Putamen (tissue), 1 donor: ENCODE measurements at regions not wholly inside any gene's neighbourhood (a gene's known extent, or its start where the extent isn't known, plus 50 kb on each side); places are given as distances from the start of the nearest gene placed in this dataset.
"Not testable (repeated sequence)": the region's sequence is repeated elsewhere in the genome, so short reads cannot be mapped to it uniquely, and the experiment has no call there.

Source experiments
- DNase-seq: peaks from one replicate; pipeline ENCODE4 v3.0.0-alpha.2; 2016; ENCODE audit warnings: low spot score

DNA sequence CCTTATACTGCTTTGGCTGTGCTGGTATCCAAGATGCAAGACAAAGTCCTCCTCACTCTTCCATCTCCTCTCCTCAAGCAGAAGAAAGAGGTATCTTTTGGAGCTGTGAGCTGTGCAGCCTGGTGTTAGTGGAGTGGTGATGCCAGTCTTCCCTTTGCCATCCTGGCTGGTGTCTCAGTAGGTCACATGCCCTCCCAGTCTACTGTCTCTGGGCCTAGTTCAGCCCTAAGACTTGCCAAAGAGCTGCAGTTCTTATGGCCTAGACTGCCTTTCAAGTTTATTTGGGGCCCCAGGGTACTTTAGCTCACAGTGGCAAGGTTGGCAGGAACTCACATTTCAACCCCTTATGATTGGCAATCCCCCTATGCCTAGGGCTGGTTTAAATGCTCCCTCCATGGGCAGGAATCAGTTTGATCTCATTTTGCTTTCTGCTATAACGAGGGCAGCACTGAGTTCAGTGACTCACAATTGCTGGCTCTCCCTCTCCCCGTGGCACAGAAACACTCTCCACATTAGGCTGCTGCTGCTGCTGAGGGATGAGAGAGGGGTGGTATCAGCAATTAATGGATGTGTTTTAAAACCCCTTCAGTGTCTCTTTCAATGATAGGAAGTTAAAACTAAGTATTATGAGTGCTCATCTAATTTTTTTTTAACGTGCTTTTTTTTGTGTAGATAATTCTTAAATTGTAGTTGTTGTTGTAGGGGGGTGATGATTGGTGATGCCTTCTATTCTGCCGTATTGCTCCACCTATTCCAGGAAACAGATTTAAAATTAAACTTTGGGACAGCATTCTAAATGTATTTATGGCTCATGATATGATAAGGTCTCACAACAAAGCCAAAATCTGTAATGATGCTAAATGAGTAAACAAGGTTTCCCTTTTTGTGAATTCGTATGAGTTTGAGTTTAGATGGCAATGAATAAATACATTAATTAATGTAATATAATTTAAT lies 1295.0 kb downstream of the JRKL start:
- no peak for DNase-seq

DNA sequence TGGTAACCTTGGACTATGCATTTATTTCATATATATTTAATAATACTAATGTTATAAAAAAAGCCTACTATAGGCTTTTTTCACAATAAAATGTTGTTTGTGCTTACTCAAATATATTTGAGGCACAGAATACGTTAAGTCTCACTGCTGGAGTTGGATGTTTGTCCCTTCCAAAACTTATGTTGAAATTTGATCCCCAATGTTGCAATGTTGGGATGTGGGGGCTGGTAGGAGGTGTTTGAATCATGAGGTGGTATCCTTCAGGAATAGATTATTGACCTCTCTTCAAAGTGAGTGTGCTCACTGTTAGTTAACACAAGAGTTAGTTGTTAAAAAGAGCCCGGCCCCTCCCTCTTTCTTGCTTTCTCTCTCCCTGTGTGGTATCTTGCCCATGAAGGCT lies 1295.9 kb downstream of the JRKL start:
- DNase-seq, result no peak

DNA sequence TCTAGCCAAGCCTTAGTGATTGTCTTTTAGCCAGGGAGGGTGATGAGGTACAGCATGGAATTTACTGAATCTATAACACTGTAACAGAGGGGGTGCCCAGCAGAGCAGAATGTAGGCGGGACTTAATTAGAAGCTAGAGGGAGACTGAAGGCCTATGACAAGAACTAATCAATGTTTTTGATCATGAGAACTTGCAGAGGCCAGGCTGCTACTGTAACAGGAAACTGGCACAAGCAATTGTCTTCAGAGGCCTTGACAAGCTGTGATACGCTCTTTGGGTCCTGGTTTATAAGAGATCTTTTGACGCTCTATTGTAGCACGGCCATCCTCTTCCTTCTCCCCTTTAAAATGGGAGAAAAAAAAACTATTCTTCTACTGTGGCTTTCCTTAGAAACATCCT lies 1297.3 kb downstream of the JRKL start:
- DNase-seq, result no peak

DNA sequence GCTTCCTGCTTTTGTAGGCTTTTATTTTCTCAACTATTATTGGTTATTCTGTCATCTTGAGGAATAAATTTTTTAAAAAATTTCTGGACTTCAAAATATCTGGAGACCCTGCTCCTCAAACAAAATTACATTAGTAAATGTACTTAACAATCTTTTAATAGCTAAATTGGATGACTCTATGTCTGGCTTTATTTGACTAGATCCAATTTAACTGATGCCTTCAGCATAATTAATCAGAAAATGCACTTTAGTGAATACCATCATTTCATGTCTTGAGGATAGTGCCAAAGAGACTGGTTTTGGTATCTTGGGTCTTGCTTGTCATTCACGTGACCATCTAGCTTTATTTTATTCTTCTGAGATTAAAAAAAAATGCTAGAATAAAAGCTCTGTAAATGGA lies 1301.2 kb downstream of the JRKL start:
- DNase-seq, result no peak

DNA sequence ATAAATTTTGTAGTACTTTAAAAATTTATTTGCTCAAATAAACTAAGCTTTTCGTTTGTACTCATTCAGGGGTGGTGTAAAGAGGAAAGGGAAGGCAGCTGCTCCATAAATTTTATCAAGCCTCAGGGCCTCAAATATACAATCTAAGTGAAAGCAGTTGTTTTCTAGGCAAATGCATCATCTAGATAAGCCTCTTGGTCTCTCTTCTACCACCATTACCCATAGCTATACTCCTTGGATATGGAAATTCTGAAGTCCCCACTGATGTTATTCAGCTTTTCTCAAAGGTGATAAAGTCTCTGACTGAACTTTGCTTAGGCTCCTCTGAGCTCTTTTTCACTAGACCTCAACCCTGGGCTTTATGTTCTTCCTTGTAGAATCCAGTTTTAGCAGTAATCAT lies 1313.1 kb downstream of the JRKL start:
- no peak for DNase-seq

DNA sequence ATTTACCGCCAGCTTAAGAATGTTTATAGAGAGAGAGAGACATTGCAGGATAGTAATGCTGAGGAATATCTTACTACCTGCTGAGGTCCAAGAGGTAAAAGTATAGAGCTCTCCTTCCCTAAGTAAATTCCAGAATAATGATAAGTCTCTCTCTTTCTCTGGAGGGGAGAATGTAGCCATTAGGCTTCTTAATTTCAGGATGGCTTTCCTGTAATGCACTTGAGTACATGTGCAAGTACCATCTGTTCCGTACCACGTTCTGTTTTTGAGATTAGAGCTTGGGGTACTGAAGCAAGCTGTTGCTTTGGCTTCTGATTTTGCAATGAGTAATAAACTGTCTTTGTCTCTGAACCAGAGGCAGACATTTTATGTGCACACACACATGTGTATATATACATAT lies 1314.0 kb downstream of the JRKL start:
- DNase-seq, result no peak

DNA sequence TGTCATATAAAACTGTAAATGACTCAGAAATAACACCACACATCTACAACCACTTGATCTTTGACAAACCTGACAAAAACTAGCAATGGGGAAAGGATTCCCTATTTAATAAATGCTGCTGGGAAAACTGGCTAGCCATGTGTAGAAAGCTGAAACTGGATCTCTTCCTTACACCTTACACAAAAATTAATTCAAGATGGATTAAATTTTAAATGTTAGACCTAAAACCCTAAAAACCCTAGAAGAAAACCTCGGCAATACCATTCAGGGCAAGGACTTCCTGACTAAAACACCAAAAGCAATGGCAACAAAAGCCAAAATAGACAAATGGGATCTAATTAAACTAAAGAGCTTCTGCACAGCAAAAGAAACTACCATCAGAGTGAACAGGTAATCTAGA lies 1315.3 kb upstream of the CNTN5 start:
- not testable (repeated sequence) for DNase-seq

DNA sequence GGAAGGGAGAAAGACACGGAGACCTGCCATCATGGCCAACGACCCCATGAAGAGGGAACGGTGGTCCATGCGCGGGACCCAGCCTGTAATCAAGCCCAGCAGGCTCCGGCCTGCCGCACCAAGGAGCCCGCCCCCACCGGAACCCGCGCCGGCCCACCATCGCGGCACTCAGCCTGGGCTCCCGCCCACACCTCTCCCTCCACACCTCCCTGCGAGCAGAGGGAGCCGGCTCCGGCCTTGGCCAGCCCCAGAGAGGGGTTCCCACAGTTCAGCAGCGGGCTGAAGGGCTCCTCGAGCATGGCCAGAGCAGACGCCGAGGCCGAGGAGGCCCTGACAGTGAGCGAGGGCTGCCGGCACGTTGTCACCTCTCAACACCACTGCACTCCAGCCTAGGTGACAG lies 1302.8 kb upstream of the CNTN5 start:
- no peak for DNase-seq

DNA sequence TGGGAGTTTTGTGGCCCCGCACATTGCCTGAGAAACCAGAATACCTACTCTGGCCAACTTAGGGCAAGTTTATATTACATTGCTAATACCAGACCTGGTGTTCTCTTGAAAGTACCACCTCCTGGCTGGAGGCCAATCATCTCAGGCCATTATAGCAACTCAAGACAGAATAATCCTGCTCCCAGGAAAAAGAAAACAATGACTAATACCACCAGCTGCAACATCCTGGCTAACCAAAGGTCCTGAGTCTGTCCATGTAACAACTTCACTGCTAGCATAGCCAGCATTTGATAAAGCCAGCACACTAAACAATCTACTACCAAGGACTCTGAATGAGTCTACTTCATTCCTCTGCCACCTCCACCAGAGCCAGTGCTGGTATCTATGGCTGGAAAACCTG lies 1298.7 kb upstream of the CNTN5 start:
- no peak for DNase-seq

DNA sequence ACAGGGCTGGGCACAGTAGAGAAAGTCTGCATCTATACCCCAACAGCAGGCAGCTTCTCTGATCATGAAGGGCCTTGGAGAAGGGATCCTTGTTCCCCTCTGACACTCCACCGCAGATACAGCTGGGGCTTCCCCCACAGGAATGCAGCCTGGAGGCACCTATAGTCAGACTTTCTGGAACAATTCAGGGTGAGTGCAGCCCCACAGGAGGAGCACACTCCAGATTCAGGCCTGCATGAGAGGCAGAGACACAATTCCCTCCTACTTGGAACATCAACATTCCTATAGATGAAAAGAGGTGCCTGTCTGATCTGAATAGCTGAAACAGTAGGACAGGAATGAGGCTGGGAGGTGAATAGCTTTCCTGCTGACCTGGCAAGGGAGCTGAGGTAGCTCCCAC lies 1298.0 kb upstream of the CNTN5 start:
- DNase-seq, result no peak

DNA sequence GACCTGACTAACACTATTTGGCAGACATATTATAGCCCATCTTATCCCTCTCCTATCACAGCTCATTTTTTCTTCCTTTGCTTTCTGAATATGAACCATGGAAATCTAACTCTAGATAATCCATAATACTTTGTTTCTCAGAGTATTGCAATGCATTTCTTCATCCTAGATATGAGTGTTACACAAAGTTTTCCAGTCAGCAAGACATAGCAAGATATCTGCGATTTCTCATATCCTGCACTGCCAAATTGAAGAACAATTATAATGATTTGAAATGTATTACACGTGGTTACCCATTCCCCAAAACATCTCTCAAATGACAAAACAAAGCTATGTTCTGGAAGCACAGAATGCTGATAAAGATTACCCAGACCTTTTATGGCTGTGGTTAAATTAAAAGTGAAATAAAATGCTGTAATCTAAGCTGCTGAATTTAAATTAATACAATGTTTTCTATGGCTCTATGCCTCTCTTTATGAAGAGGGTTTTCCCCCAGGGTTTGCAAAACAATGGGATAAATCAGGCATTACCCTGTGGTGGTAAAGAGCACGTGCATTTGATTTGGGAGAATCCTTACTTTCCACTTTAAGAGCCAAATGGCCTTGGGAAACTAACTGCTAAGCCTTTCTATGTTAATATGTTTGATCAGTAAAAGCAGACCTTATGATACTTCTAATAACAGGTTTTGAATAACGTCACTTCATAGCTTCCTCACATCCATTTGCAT lies 1291.0 kb upstream of the CNTN5 start:
- no peak for DNase-seq

DNA sequence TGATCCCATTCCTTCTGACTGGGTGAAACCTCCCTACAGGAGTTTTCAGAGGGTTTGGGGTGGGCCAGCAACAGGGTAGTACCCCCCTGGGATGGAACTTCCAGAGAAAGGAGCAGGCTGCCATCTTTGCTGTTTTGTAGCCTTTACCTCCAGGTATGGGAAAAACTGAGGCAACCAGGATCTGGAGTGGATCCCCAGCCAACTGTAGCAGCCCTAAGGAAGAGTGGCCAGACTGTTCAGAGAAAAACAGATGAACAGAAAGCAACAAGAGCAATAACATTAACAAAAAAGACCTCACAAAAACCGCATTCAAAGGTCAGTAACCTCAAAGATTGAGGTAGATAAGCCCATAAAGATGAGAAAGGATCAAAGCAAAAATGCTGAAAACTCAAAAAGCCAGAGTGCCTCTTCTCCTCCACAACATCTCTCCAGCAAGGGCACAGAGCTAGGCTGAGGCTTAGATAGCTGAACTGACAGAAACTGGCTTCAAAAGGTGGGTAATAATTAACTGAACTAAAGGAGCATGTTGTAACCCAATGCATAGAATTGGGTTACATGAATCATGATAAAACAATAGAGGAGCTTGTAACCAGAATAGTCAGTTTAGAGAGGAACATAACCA lies 1288.6 kb upstream of the CNTN5 start:
- DNase-seq, result no peak

DNA sequence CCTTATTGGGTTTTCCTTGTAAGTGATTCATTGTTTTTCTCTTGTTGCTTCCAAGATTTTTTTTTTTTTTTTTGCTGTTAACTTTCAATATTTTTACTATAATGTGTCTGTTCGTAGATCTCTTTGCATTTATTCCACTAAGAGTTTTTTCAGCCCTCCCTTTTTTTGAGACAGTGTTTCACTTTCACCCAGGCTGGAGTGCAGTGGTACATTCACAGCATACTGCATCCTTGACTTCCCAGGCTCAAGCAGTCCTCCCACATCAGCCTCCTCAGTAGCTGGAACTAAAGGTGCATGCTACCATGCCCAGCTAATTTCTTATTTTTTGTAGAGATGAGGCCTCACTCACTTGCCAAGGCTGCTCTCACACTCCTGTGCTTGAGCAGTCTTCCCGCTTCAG lies 1282.0 kb upstream of the CNTN5 start:
- no peak for DNase-seq

DNA sequence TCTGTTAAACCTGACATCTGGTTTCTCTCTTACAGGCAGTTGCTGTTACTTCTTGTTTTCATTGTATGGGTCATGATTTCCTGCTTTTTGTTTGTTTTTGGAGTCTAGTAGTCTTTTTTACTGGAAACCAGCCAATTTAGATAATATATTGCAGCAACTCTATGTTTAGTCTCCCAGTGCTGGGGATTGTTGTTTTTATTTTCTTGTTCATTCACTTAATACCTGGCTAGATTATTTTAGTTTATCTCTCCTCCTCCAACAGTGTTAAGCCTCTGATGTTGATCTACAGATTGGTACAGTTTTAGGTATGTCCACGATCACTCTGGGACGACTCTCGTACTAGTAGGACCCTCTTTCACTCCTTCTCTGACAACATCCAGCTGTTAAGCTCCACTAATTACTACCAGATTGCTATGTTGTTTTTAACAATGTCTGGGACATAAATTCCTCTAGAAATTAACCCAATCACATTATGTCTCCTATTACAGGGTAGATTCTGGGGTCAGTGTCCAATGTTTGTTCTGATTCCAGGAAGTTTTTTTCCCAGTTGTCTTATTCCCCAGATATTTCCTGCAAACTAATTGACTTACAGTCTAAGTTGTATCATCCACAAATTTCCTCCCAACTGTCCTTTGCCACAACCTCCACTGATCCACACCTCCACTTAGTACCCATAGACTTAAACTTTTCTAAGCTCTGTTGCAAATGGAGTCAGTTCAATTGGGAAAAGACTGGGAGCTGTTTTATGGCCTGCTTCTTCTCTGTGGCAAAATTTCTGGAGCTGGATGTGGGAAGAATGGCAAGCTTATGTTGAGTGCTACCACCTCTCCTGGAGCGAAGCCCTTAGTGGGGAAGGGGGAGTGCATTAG lies 1280.6 kb upstream of the CNTN5 start:
- DNase-seq, result no peak

DNA sequence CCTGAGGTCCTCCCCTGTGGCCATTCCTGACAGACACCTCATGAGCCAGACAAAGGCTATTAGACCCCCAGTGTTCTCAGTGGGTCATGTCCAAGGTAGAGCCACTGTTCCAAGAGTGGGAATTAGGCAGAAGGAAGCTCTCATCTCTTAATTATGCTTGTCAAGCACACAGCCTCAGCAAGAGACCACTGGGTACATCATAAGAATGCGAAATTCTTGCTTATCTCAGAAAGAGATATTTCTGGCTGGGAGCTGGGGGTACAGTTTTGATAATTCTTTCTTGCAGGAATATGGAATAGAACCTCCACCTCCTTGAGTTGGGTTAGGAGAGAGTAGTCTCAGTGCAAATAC lies 1280.0 kb upstream of the CNTN5 start:
- no peak for DNase-seq

DNA sequence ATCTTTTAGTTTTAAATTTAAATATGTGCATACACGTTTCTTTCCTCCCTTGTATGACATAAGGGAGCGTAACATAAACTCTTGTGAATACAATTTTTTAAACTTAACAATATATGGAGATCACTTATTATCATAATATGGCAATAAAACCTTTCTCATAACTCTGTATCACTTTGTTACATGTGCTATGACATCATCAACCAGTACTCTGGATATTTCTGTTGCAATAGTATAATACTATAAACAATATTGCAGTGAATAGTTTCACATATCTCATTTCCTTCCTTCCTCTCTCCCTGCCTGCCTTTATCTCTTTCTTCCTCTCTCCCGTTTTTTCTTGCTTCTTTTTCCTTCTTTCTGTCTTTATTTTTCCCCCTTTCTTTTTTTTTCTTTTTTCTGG lies 1278.0 kb upstream of the CNTN5 start:
- no peak for DNase-seq

DNA sequence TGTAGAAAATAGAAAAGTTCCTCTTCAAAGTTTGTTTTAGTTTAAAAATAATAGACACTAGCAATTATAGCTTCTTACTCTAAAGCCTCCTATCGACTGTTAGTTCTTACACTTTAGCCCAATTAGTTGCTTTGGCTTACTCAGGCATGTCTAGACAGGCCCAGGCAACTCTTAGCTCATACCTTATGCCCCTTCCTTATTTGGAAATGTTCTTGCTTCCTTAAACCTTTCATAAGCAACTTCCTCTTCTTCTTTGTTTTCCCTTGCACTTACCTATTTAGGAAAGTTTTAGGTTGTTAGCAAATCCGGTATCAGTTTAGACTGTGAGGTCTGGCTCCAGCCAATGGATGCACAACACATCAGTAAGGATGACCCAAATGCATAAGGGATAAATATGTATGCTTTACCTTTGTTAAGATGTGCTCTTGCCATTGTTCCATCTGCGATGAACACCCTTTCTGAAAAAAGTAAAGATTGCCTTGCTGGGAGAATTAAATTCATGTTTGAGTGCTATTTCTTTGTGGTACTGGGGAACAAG lies 1277.5 kb upstream of the CNTN5 start:
- no peak for DNase-seq

DNA sequence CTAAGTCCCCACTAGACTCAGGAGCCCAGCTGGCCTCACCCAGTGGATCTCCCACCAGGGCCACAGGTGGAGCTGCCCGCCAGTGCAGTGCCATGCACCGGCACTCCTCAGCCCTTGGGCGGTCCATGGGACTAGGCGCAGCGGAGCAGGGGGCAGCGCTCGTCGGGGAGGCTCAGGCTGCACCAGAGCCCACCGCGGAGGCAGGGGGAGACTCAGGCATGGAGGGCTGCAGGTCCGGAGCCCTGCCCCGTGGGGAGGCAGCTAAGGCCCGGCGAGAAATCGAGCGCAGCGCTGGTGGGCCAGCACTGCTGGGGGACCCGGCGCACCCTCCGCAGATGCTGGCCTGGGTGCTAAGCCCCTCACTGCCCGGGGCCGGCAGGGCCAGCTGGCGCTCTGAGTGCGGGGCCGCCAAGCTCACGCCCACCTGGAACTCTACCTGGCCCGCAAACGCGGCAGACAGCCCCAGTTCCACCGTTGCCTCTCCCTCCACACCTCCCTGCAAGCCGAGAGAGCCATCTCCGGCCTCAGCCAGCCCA lies 1275.2 kb upstream of the CNTN5 start:
- DNase-seq, result no peak

DNA sequence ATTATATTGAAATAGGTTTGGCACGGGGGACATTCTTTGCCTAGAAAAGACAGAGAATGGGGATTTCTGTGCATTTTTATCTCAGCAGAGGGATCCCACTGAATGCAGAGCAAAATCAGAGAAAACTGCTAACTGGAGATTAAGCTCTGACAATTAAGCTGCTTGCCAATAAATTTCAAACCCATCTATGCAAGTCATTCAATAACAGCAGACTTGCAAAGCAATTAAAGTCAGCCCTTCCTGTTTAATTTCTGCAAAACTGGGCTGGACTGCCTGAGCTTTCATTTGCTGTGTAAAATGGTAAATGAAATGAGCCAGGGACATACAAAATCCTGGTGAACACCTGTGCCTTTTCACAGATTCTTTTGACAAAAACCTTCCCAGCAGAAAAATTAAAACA lies 1273.9 kb upstream of the CNTN5 start:
- no peak for DNase-seq

DNA sequence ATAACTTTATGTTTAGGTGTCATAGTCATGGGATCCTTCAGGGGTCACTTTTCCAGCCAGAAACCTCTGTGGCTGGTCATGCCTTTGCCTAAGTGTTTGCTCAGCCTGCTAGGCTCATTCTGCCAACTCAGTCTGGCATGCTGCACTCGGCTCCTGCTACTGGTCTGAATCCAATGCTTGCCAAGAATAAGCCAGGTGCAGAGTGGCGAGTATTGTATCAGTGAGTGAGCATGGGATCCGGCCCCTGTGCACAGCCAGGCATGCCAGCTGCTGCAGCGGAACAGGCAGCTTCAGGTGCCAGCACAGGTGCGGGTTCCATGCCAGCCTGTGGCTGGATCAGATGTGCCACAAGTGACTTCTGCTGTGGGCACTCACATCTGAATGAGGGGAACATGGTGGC lies 1269.3 kb upstream of the CNTN5 start:
- no peak for DNase-seq

DNA sequence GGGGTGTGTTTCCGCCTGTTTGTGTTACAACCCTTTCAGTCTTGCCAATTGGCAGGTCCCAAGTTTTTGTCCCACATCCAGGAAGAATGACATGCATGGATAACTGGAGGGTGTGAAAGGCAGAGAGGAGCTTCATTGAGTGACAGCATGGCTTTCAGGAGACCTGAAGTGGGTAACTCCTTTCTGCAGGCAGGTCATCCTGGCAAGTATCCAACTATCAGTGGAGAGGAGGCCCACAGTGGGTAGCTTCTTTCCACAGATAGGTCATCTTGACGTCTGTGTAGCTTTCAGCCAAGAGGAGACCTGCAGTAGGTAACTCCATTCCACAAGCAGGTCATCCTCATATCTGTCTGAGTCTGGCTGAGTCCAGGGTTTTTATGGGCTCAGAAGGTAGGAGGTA lies 1268.8 kb upstream of the CNTN5 start:
- no peak for DNase-seq

DNA sequence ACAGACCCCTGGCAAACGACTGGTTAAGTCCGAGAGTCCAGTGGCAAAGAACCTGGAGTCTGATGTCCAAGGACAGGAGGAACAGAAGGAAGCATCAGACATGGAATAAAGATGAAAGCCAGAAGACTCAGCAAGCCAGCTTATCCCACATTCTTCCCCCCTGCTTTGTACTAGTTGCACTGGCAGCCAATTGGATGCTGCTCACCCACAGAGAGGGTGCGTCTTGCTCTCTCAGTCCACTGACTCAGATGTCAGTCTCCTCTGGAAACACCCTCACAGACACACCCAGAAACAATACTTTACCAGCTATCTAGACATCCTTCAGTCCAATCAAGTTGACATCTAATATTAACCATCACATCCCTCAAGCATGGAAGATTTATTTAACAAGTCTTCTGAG lies 1265.8 kb upstream of the CNTN5 start:
- DNase-seq, result no peak
